Astrocyte (in vitro differentiated cells and primary cell): ENCODE measurements at regions not wholly inside any gene's neighbourhood (a gene's known extent, or its start where the extent isn't known, plus 50 kb on each side); places are given as distances from the start of the nearest gene placed in this dataset.

Experiments
- DNase-seq: peaks from one replicate; pipeline ENCODE4 v3.0.0-alpha.2; 2010; ENCODE audit warnings: low read depth
- FAIRE-seq: peaks from 2 replicates; lab custom pipeline; 2011; peaks lifted over from hg19 to GRCh38; lab: Jason Lieb, UNC
- H2AFZ ChIP-seq: 2 replicates; pipeline ENCODE4 v1.6.0; 2012; ENCODE audit warnings: low read depth, low read length, inconsistent platforms
- H3K27ac ChIP-seq: 2 replicates; pipeline ENCODE4 v1.5.1; 2011; ENCODE audit warnings: low read depth, low read length, inconsistent platforms
- H3K27me3 ChIP-seq: 2 replicates; pipeline ENCODE4 v1.6.0; 2011; ENCODE audit warnings: low read length, inconsistent platforms; ENCODE audit not compliant: insufficient read depth
- H3K36me3 ChIP-seq: 2 replicates; pipeline ENCODE4 v1.5.1; 2011; ENCODE audit warnings: low read length, inconsistent platforms; ENCODE audit not compliant: insufficient read depth
- H3K4me1 ChIP-seq: 2 replicates; pipeline ENCODE4 v1.5.1; 2011; ENCODE audit warnings: low read length, inconsistent platforms; ENCODE audit not compliant: insufficient read depth
- H3K4me2 ChIP-seq: 2 replicates; pipeline ENCODE4 v1.6.0; 2012; ENCODE audit warnings: low read length, inconsistent platforms
- H3K4me3 ChIP-seq: 2 replicates; pipeline ENCODE4 v1.5.1; 2011; ENCODE audit warnings: low read depth, mild to moderate bottlenecking, low read length, inconsistent platforms; ENCODE audit not compliant: insufficient read depth
- H3K79me2 ChIP-seq: 2 replicates; pipeline ENCODE4 v1.6.0; 2012; ENCODE audit warnings: mild to moderate bottlenecking, low read length, inconsistent platforms; ENCODE audit not compliant: insufficient read depth
- H3K9ac ChIP-seq: 2 replicates; pipeline ENCODE4 v1.6.0; 2012; ENCODE audit warnings: mild to moderate bottlenecking, low read length, inconsistent platforms
- H3K9me3 ChIP-seq: 2 replicates; pipeline ENCODE4 v1.5.1; 2012; ENCODE audit warnings: low read depth, mild to moderate bottlenecking, low read length, inconsistent platforms; ENCODE audit not compliant: insufficient read depth
- H4K20me1 ChIP-seq: 2 replicates; pipeline ENCODE4 v1.6.0; 2012; ENCODE audit warnings: low read length, inconsistent platforms; ENCODE audit not compliant: insufficient read depth
- H3K27ac Mint-ChIP-seq: one replicate; pipeline ENCODE4 v1.8.0; 2021; ENCODE audit warnings: mild to moderate bottlenecking, mixed read lengths; ENCODE audit not compliant: unreplicated experiment
- H3K27me3 Mint-ChIP-seq: one replicate; pipeline ENCODE4 v1.8.0; 2021; ENCODE audit warnings: low read depth, mixed read lengths; ENCODE audit not compliant: unreplicated experiment
- H3K36me3 Mint-ChIP-seq: one replicate; pipeline ENCODE4 v1.8.0; 2021; ENCODE audit warnings: low read depth, mixed read lengths; ENCODE audit not compliant: unreplicated experiment
- H3K4me1 Mint-ChIP-seq: one replicate; pipeline ENCODE4 v1.8.0; 2021; ENCODE audit warnings: low read depth, mixed read lengths; ENCODE audit not compliant: unreplicated experiment
- H3K4me3 Mint-ChIP-seq: one replicate; pipeline ENCODE4 v1.8.0; 2021; ENCODE audit warnings: mild to moderate bottlenecking, moderate library complexity, mixed read lengths; ENCODE audit not compliant: unreplicated experiment
- H3K9me3 Mint-ChIP-seq: one replicate; pipeline ENCODE4 v1.8.0; 2021; ENCODE audit warnings: mild to moderate bottlenecking, mixed read lengths; ENCODE audit not compliant: unreplicated experiment
- CTCF ChIP-seq: IDR thresholded peaks from 2 replicates; pipeline ENCODE4 v1.5.1; 2011; ENCODE audit warnings: low read depth, mild to moderate bottlenecking, inconsistent platforms, low read length, moderate library complexity; ENCODE audit not compliant: insufficient read depth
- EZH2 ChIP-seq: IDR thresholded peaks from 2 replicates; pipeline ENCODE4 v1.6.1; 2012; ENCODE audit warnings: mild to moderate bottlenecking, low read length, inconsistent platforms; ENCODE audit not compliant: insufficient read depth

GRCh38 chr5:134464988-134465815 lies 53.5 kb upstream of the CDKN2AIPNL start:
- peak overlapping the region; percentile 4 for H2AFZ ChIP-seq
- H3K27me3 Mint-ChIP-seq, result peaks cover 6% of the 10 kb centered on the region
- no peak overlapping the region for H3K27ac ChIP-seq
- no peaks in the 10 kb centered on the region for H3K36me3 Mint-ChIP-seq
- no peaks in the 10 kb centered on the region for H3K27me3 ChIP-seq
- peak overlapping the region; percentile 85 for H3K4me2 ChIP-seq
- no peaks in the 10 kb centered on the region for H3K9me3 ChIP-seq
- DNase-seq, result no peak
- H3K27ac Mint-ChIP-seq, result no peak overlapping the region
- H3K9ac ChIP-seq, result no peak overlapping the region
- H3K79me2 ChIP-seq, result no peaks in the 10 kb centered on the region
- no peak overlapping the region for H3K4me3 Mint-ChIP-seq
- H3K4me1 ChIP-seq, result peaks cover 15% of the 10 kb centered on the region
- no peaks in the 10 kb centered on the region for H4K20me1 ChIP-seq
- H3K4me1 Mint-ChIP-seq, result peaks cover 12% of the 10 kb centered on the region
- no peaks in the 10 kb centered on the region for H3K36me3 ChIP-seq
- FAIRE-seq, result no peak
- H3K4me3 ChIP-seq, result no peak overlapping the region
- no peaks in the 10 kb centered on the region for H3K9me3 Mint-ChIP-seq
- TF ChIP-seq CTCF, result no peak
- TF ChIP-seq EZH2, result no peak

GRCh38 chr5:134463991-134464760 lies 52.5 kb upstream of the CDKN2AIPNL start:
- no peaks in the 10 kb centered on the region for H3K36me3 ChIP-seq
- Mint-ChIP-seq H3K4me1 (peaks cover 12% of the 10 kb centered on the region), H3K27ac (peak overlapping the region; percentile 78), H3K36me3 (no peaks in the 10 kb centered on the region), H3K9me3 (no peaks in the 10 kb centered on the region), H3K4me3 (peak overlapping the region; percentile 45), H3K27me3 (peaks cover 6% of the 10 kb centered on the region)
- H3K4me2 ChIP-seq, result no peak overlapping the region
- H3K4me3 ChIP-seq, result no peak overlapping the region
- H3K9me3 ChIP-seq, result no peaks in the 10 kb centered on the region
- peaks cover 15% of the 10 kb centered on the region for H3K4me1 ChIP-seq
- FAIRE-seq (no peak), DNase-seq (peak; percentile 42)
- H4K20me1 ChIP-seq, result no peaks in the 10 kb centered on the region
- H2AFZ ChIP-seq, result peak overlapping the region; percentile 24
- no peak overlapping the region for H3K27ac ChIP-seq
- H3K79me2 ChIP-seq, result no peaks in the 10 kb centered on the region
- H3K27me3 ChIP-seq, result no peaks in the 10 kb centered on the region
- H3K9ac ChIP-seq, result no peak overlapping the region
- TF ChIP-seq CTCF, result no peak
- TF ChIP-seq EZH2, result no peak
